Activated effector memory CD4-positive, alpha-beta T cell treated with anti-CD3 and anti-CD28 coated beads, Interleukin-2, amount 50 U/mL, for 16 hours (primary cell): ENCODE measurements at regions not wholly inside any gene's neighbourhood (a gene's known extent, or its start where the extent isn't known, plus 50 kb on each side); places are given as distances from the start of the nearest gene placed in this dataset.
"Not testable (repeated sequence)": the region's sequence is repeated elsewhere in the genome, so short reads cannot be mapped to it uniquely, and the experiment has no call there.

ENCODE experiments used
- DNase-seq: peaks from one replicate; pipeline ENCODE4 v3.0.0-alpha.2; 2020

DNA sequence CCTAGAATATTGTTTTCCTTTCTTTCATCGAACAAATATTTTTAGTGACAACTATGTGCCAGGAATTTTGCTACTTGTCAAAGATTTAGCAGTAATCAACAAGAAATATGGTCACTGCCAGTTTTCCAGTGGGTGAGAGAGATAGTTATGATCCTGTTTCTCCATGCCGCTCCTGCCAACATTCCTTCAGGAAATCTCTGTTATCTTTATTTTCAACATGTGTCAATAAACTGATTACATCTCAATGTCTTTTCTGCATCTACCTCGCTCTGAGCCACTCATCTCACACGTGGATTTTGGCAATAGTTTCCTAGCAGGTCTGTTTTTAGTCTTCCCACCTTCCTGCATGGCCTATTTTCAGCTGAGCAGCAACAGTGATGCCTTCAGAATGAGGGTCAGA lies 650.0 kb upstream of the STXBP6 start:
- no peak for DNase-seq

DNA sequence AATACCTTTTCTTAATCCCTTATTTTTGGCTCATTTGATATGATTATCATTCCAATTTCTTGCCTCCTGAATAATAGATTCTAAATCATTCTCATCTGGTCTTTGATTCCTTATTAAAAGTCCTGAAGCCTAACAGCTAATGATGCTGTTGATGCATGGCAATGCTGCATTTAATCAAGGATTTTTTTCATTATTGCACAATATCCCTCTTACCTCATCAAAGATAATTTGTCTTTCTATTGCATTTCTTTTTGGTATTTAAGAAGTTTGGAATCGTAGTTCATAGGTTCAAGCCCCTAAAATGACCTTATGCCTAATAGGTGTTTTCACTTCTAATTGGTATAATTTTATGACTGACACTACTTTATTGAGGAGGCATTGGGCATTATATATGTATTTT lies 648.2 kb upstream of the STXBP6 start:
- DNase-seq, result no peak

- DNase-seq, result no peak
These were observed 646.2 kb upstream of the STXBP6 start for GRCh38 chr14:25696176-25696575.

- DNase-seq, result no peak
These were observed 635.1 kb upstream of the STXBP6 start for GRCh38 chr14:25685004-25685403.

- no peak for DNase-seq
These were observed 631.0 kb upstream of the STXBP6 start for GRCh38 chr14:25680934-25681333.

GRCh38 chr14:25680511-25680910 lies 630.6 kb upstream of the STXBP6 start:
- not testable (repeated sequence) for DNase-seq

- no peak for DNase-seq
These were observed 627.2 kb upstream of the STXBP6 start for GRCh38 chr14:25677111-25677510.

DNA sequence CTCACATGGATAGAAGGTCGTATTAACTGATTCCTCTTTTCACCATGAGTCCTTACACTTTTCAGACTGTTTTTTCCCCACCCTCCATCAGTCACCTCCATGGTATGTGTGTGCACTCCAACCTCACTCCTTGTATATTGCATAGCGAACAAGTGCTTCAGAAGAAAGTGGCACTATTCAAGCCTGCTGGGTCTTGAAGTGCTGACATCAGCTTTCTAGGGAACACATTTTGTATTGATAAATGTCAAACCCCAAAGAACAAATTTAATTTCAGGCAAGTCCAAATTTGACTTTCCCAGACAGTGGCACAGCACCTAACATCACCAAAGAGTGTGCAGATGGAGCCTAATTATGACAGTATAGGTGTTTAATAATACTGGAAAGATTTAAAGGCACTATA lies 617.4 kb upstream of the STXBP6 start:
- DNase-seq, result no peak

DNA sequence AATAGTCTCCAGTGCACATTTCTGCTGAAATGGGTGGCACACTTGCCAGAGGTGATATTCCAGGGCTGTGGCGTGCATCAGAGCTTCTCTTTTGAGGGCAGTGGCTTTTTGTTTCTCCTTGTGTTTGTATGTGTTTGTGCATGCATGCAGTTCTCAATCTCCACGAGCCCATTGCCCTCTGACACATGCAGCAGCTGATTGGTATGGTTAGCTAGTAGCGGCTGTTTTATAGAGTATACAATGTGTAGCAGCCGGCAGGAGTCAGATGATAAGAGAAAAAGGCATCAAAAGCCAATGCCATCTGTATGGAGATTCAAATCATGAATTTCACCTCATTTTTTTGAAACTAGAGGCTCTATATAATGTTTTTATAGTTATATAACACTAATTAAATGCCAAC lies 616.9 kb upstream of the STXBP6 start:
- DNase-seq, result no peak

- no peak for DNase-seq
These were observed 609.0 kb upstream of the STXBP6 start for GRCh38 chr14:25658988-25659387.

DNA sequence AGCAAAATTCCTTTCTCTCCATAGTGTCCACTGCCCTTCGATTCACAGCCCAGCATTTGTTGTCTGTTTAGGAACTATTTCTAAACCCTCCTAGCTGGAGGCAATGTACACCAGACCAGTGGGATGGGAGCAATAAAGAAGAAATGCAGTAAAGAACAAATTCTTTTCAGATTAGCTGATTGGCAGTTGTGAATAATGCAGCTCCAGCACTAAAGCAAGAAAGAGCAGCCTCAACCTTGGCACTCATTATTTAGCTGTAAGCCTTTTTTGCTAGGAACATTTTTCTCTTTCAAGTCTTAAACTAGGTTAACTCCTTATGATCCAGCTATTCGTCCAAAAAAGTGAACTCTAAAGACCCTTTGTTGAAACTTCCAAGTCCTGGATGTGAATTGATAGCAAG lies 580.5 kb upstream of the STXBP6 start:
- DNase-seq, result no peak

- DNase-seq, result no peak
These were observed 579.0 kb upstream of the STXBP6 start for GRCh38 chr14:25628978-25629377.

DNA sequence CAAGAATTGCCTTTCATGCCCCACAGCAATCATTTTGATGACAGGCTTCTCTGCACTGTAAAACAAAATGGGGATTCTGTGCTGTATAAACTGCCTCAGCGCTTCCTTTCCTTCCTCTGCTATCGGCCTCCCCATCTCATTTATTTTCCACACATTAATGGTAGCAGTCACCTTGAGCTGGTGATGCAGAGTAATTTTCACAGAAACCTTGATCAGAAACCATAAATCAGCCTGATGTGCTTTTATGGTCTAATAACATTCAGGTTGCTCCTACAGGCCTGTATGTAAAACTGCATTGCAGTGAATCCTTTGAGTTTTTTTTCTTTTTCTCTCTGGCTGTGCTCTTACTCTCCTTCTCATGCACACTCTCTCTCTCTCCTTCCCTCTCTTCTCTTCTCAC lies 578.4 kb upstream of the STXBP6 start:
- DNase-seq, result no peak

- DNase-seq, result no peak
These were observed 577.0 kb upstream of the STXBP6 start for GRCh38 chr14:25626986-25627385.

DNA sequence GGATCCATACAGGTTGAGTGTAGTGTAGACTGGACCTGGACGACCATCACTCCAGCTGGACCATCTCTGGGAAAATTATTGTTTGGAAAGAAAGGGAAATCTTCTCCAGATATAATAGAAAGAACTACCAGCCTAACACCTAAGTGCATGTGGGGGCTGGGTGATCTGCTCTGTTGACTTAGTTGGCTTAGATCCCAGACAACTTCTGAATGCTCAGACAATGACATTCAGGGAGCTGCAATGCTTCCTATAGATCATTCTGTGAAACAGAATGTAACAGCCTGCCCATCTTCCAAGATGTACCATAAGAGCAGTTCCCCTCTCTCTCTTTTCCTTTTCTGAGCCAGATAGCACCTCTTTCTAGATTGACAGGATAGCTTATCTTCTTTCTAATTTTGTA lies 572.8 kb upstream of the STXBP6 start:
- no peak for DNase-seq

DNA sequence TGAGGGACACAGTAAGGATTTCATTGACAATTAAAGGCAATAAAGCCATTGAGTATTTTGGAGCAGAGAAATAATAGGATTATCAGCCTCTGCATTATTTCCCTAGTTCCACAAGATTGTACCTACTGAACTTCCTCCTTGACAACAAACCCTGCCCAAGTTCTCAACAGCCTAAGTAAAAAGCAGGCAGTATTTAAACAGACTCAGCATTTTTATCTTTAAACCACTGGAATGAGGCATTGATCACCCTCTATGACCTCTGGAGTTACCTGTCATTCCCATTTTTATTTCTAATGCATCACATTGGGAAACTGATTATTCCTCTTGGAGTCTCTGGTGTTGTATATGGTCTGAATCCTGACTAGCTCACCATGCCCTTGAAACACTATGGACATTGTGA lies 570.6 kb upstream of the STXBP6 start:
- no peak for DNase-seq

- DNase-seq, result no peak
These were observed 565.2 kb upstream of the STXBP6 start for GRCh38 chr14:25615174-25615573.

GRCh38 chr14:25607192-25607591 lies 557.2 kb upstream of the STXBP6 start:
- DNase-seq, result no peak

GRCh38 chr14:25602106-25602505 lies 552.2 kb upstream of the STXBP6 start:
- no peak for DNase-seq

DNA sequence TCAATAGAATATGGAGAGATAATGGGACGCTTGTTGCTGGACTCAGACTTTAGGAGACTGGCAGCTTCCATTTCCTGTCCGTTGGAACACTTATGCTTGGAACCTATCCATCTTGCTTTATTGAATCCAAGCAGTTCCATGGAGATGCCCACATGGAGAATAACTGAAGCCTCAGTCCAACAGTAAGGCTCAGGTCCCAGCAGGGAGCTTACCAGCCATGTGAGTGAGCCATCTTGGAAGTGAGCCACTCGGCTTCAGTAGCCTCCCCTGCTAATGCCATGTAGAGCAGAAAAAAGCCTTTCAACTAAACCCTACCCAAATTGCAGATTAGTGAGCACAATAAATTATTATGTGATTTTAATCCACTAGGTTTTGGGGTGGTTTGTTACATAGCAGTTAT lies 538.8 kb upstream of the STXBP6 start:
- no peak for DNase-seq

- DNase-seq, result no peak
These were observed 524.8 kb upstream of the STXBP6 start for GRCh38 chr14:25574628-25575325.

- no peak for DNase-seq
These were observed 520.5 kb upstream of the STXBP6 start for GRCh38 chr14:25570483-25570882.

DNA sequence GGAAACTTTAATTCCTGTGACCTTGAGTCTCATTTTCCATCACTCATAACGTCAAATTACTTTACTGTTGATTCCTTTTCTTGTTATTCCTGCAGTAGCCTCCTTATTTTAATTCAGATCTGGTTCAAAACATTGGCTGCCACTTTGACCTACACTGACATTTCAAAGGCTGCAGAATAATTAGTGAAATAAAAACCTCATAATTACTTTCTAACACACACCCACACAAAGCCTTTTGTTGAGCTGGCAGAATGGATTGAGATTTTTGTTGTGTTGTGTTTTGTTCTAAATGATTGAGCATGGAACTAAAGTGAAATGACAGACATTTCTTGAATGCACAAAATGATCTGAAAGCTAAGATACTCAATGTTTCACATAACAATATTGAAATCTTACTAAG lies 507.5 kb upstream of the STXBP6 start:
- no peak for DNase-seq

GRCh38 chr14:25552826-25553225 lies 502.9 kb upstream of the STXBP6 start:
- no peak for DNase-seq

DNA sequence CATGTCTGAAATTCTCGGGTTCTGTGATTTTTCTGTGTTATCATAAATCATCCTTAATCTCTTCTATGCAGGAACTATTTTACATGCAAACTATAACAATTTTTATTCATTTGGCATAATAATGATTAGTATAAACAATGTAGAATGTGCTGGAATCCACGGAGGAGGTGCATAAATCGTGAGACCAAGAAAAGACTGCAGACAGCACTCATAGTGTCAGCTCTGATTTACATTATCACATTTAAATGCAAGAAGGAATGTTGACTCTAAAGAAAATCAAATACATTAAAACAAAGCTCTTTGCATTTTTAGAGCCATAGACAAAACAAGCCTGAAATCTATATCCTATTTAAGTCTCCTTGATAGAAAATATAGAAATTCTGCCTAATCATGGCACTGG lies 501.7 kb upstream of the STXBP6 start:
- DNase-seq, result no peak

DNA sequence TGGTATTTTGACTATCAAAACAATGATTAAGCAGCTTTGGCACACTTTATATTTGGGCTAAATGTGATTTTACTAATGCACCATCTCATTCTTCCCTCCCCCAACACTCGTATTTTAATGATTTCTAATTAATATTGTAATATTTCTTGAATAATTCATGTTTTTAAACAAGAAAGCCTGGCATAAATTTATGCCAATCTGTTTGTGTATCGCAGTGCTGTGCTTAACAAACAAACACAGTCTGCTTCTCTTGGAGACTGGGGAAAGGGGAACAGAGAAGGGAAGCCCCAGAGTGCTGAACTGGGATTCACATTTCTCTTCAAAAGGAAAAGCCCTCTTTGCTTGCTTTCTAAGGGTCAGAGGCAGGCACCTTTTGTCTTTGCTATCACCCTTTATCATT lies 496.9 kb upstream of the STXBP6 start:
- DNase-seq, result no peak
